SW 1271 (cell line): ENCODE measurements at regions not wholly inside any gene's neighbourhood (a gene's known extent, or its start where the extent isn't known, plus 50 kb on each side); places are given as distances from the start of the nearest gene placed in this dataset.
"Not testable (repeated sequence)": the region's sequence is repeated elsewhere in the genome, so short reads cannot be mapped to it uniquely, and the experiment has no call there.

Experiments used
- DNase-seq, 2 experiments: peaks; one replicate each; lab custom pipeline; 2025; lab: John Stamatoyannopoulos, UW

DNA sequence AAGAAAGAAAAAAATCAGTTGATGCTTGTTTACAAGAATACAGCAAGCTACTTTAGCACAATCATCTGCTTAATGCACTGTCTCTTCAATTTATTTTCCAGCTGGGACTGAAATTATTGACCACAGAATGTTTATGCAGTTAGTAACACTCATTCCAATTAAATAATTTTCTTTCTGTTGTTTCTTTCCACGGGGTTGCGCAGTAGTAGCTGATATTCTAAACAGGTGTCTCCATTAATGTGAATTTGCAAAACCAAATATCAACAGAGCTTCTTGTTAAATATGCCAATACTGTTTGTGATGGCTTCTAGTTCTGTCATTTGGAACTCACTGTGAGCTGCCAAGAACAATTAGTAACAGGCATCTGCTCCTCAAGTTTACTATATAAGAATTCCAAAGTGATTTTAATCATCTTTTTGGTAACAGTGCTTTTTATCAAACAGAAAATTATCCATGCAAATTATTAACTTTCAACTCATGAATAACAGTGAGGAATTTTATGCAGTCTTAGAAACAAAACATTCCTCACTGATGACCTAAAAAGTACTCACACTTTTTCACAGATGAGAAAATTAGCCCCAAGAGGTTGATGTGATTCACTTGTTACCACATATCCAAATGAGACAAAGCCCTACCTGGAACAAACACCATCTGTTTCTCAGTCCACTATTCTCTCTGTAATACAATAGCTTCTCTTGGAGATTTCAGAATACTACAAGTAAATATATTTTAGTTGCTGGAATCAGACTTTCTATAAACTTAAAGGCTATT lies 567.6 kb upstream of the RGMB start:
- no peak for DNase-seq

DNA sequence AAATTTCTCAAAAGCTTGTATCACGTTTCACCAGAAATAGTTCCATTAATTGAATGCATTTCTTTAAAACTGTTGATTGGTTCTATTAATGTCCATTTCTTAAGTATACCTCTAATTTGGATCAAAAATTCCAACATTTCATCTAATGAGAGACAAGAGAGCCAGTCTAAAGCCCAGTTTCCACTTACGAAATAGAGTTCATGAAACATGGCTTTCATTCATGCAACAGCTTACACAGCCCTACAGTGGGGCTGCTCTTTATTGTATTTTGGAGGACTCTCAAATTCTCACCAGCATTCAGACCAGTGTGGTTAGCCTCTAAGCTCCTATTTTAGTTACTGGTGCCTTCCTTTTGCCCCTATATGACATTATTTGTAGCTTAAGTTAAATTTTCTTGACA lies 566.9 kb upstream of the RGMB start:
- no peak for DNase-seq

DNA sequence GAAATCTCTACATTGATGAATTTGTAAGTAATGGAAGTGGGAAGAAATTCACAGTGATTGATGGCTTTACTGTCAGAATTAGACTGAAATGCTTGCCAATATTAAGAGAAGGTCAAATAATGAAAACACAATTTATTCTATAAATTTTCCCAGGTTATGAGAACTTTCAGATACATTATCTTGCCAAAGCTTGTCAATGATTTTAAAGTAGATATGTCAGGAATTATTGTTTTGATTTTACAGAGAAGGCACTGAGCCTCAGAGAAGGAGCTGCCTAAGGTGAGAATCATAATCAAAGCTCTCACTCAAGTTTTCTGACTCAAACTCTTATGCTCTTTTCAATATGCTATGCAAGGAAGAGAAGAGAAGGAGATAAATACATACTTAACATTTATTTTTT lies 564.0 kb upstream of the RGMB start:
- no peak for DNase-seq

DNA sequence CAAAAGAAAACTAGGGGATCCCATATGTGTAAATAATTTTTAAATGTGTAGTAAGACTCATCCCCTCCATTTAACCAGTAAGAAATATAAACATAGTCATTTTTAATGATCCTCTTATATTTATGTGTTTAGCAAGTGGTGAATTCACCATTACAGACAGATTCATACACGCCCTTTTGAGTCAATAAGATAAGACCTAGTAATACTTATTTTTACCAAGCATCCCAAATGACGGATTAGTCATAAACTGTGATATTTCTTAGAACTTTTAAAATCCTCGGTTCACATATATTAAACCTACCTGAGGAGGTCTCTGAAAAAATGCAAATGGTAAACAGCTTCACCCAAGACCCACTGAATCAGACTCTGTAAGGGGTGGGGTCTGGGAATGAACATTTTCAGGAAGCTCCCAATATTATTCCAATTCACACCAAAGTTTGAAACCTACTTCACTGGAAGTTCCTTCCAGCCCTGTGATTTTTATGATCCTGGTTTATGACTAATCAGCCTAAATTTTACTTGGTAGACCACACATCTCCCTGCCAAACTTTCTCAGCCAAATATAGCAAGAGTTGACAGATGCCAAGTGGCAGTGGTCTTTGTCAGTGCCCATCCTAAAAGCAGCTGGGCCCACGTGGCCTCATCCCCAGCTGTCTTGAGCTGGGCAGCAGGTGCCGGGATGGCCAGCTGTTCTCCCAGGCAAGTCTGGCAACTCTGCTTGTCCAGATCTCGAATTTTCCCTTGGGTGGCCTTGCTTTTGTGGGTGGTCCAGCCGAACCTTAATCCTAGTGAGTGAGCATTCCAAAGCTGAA lies 559.0 kb upstream of the RGMB start:
- DNase-seq: no peak

DNA sequence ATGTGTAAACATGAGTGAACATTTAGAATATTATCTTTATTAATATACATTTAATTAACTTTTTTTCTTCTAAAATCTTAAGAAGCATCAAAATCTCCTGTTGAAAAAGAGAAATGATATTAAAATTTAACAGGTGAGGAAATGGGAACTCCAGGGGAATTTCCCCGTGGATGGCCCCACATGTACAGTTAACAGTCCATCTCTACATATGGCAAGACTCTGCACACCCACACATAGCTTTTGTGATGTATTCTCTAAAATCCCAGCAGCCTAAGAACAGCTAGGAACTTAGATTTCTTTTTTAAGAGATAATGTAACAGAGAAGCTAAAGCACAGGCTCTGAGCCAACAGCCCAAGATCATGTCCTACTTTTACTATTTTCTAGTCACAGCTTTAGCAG lies 556.3 kb upstream of the RGMB start:
- no peak for DNase-seq

DNA sequence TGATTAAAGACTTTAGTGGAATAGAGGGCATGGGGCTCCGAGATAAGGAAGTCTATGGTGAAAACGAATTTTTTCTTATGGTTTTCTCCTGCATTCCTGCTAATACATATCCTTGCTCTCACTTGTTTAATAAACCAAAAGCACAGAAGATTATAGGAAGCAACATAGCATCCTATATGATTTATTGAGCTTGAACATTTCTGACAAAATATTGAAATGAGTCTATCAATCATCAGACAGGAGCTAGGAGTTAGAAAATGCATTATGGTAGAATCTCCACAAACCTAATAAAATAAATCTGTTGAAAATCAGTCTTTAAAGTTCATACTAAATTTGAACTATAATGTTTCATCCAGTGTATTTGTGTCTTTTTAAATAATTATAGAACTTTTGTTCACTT lies 554.6 kb upstream of the RGMB start:
- no peak for DNase-seq

DNA sequence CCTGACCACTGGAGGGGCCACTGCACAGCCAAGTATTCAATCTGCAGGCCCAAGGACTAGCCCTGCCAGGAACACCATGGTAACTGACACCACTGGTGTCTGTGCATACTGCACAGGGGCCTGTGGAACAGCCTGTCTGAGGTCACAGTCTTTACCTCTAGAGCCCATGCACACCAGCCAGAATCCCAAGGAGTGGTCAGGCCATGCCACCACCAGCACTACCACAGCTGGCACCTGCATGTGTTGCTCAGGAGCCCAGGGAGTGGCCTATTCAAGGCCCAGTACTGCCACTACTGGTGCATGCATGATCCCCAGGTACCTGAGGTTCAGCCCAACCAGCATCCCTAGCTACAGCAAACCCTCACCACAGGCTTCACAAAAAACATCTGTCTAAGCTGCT lies 546.0 kb upstream of the RGMB start:
- no peak for DNase-seq

DNA sequence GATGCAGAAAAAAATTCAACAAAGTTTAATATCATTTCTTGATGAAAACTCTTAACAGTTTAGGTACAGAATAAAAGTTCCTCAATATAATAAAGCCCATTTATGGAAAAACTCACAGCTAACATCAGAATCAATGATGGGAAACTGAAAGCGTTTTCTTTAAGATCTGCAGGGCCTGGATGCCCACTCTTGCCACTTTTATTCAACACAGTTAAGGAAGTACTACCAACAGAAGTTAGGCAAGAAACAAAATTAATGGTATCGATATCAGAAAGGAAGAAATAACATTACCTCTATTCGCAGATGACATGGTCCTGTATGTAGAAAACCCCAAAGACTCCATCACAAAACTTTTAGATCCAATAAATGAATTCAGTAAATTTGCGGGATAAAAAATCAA lies 542.4 kb upstream of the RGMB start:
- DNase-seq: no peak

DNA sequence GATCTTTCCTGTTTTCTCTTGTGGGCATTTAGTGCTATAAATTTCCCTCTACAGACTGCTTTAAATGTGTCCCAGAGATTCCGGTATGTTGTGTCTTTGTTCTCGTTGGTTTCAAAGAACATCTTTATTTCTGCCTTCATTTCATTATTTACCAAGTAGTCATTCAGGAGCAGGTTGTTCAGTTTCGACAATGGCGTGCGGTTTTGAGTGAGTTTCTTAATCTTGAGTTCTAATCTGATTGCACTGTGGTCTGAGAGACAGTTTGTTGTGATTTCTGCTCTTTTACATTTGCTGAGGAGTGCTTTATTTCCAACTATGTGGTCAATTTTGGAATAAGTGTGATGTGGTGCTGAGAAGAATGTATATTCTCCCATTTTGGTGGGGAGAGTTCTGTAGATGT lies 535.7 kb upstream of the RGMB start:
- DNase-seq: not testable (repeated sequence)

DNA sequence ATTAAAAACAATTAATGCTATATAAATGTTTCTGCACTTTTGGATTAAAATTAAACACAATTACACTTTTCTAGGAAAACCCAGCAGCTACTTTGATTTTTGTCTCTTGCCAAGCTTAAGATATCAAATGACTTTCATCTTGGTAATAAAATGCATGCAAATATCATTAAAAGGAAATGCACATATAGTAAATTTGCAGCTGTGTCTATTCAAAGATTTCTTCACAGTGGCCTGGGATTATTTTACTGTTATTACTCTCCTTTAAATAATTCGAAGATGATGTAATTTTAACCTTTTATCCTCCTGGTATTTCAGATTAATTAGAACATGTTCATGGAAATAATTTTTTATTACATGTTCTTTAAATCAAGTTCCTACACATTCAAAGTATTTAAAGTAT lies 529.5 kb upstream of the RGMB start:
- no peak for DNase-seq

DNA sequence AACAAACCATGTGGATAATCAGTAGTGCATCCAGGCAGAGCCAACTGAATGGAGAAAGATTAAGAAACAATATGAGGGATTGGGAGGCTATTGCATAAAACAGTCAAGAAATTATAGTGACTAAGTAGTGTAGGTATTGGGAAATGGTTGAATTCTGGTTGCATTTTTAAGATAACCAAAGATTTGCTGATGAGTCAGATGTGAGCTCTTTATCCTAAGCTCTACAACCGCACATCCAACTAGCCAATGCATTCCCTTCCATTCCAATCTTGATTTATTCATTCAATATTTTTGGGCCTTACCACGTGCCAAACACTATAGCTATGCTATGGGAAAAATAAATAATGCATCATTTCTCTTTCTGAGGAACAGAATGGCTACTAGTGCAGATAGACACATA lies 524.5 kb upstream of the RGMB start:
- DNase-seq: no peak

DNA sequence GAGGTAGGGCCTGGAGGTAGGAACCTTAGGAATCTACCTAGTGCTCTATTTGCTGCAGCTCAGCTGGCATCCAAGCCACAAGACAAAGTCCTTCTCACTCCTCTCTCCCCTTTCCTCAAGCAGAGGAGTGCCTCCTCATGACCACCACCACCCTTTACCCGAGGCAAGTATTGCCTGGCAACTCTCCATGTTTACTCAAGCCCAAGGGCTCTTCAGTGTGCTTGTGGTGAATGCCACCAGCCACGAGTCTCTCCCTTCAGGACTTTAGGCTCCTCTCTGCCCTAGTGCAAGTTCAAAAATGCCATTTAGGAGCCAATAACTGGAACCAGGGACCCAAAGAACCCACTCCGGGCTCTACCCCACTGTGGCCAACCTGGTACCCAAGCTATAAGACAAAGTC lies 514.5 kb upstream of the RGMB start:
- DNase-seq: no peak

DNA sequence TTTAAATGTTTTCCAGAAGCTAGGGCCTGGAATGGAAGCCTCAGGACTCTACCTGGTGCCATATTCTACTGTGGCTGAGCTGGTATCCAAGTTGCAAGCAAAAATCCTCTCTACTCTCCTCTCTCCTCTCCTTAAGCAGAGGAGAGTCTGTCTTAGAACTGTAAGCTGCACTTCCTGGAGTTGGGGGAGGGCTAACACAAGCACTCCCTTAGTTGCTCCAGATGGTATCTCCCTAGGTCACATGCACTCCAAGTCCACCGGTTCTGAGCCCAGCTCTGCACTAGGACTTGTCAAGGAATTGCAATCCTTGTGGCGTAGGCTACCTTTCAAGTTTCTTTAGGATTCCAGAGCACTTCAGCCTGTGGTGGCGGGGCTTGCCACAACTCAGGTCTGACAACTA lies 513.9 kb upstream of the RGMB start:
- DNase-seq: no peak

DNA sequence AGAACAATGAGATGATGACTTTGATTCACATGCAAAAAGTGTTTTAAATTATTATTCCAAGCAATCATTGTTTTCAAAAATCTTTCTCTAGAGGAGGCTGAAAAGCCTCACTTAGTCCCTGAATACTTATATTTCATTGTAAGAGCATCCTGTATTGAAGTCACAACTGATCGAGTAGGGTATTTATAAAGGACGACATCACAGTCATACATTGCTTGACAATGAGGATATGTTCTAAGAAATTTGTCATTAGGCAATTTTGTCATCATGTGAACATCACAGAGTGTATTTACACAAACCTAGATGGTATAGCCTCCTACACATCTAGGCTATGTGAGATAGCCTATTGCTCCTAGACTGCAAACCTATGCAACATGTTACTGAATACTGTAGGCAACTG lies 510.4 kb upstream of the RGMB start:
- DNase-seq: no peak

DNA sequence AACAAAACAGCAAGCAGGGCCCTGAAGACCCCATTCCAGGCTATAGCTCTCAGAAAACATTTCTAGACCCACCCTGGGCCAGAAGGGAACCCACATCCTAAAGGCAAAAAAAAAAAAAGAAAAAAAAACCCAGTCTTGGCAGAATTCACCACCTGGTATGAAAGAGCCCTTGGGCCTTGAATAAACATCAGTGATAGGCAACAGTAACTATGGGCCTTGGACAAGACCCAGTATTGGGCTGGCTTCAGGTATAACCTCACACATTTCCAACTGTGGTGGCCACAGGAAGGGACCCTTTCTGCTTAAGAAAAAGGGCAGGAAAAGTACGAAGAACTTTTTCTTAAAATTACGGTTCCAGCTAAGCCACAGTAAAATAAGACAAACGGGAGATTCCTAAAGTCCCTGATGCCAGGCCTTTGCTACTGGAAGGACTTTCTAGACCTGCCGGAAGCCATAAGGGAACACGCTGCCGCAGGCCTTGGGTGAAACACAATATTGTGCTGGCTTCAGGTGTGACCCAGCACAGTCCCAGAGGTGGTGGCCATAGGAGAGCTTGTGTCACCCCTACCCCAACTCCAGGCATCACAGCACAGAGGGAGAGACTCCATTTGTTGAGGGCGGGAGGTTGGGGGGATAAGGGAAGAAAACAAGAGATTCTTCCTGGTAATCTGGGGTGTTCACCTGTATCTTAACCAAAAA lies 505.2 kb upstream of the RGMB start:
- DNase-seq: no peak

DNA sequence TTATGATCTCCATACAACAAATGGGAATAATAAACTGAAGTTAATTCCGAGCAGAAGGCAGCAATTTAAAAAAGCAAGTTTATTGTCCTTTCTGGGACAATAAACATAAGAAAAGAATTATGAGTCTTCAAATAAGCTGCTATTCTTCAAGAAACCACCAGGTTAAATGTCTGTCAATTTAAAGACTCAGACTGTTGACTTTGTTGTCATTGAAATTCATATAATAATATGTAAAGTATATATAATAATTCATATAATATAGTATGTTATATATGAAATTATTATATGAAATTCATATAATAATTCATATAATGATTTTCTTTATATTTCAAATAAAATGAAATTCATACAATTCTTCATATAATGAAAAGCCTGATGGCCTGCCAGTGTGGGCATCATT lies 497.5 kb upstream of the RGMB start:
- no peak for DNase-seq

DNA sequence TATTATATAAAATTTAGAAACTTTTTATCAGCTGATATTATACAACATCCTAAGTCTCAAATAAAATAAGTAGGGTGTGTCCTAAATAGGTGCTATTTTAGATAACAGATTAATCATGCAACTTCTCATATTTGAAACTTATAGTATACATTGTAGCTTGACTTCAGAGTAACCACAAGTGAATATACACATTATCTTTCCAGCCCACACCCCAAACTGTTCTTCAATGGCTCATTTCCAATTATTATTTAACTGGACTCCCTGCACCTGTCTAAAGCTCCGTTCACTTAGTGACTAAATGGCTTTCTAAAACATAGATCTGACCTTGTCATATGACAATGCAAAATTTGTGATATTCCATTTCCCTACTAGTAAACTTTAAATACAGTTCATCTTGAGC lies 490.9 kb upstream of the RGMB start:
- DNase-seq: no peak

DNA sequence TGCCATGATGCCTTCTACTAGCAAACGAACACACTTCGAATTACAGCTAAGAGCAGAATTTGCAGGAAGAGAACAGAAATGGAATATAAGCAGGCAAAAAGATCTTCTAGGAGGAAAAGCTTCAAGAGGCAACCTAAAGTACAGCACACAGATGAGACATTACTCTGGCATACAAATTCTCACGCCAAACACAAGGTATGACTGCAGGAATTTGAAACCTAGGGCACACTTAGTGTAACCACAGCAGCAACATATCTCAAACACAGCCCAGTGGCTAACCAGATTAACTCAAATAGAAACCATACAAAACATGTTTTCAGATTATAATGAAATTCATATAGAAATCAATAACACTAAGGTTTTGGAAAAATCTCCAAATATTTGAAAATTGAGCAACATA lies 481.0 kb upstream of the RGMB start:
- DNase-seq: no peak

DNA sequence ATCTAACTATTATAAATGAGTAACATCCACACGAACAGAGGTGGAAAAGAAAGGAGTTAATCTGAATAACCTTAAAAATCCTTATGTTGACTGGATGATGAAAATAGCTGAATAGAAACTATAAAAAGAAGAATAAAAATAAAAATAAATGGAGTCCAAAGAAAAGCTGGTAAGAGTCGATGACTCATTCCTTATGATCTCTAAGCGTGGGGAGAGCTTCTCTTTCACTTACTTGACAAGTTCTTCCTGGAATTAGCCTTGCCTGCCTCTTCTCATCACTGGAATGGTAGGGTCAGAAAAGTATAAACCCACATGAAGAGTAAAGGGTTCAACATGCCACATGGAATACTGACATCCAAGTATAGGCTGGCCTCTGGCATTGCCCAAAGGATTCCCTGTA lies 477.0 kb upstream of the RGMB start:
- no peak for DNase-seq

DNA sequence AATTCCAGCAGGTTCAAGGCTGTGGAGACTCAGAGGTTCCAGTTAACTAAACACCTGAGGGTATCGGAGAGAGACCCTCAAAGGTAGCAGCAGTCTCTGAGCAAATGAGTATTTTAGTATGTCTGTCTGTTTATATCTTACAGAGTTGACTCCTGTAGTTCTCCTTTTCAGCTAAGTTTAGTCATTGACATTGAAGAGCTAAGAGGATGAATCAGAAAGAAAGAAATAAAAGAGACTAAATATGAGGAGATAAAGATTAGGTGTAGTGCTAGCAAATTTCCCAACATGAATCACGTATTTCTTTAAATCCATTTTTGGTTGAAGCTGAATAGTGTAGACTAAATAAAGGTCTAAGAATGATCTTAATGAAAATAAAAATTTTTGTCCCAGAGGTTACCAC lies 474.0 kb upstream of the RGMB start:
- DNase-seq: no peak

DNA sequence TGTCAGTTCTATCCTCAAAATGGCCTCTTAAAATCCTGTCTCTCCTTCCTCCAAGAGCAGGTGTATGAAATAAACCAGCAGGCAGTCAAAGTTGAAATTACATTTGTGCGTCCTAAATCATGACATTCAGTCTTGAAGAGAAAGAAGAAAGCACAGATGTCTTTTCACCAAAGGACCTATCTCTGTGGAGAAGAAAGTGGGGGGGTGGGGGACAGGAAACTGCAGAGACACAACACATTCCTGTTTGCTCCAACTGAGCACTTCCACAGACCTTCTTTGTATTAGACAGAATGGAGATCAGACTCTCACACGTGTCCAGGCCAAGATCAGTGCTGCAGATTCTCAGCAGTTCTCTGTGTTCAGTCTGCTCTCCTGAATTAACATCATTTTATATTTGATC lies 471.9 kb upstream of the RGMB start:
- DNase-seq: no peak

DNA sequence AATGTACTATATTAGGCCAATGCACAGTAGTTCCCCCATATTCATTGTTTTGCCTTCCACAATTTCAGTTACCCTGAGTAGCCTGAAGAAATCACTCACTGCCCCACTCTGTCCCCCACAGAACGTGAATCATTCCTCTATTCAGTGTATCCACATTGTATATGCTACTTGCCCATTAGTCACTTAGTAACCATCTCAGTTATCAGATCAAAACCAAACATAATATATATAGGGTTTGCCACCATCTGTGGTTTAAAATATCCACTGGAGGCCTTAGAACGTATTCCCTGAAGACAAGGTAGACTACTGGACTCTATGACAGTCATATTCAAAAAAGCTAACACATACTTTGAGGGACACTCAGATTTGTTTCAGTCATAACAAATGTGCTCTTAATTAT lies 465.7 kb upstream of the RGMB start:
- peak in 1 of 2 experiments; percentile 62 for DNase-seq

DNA sequence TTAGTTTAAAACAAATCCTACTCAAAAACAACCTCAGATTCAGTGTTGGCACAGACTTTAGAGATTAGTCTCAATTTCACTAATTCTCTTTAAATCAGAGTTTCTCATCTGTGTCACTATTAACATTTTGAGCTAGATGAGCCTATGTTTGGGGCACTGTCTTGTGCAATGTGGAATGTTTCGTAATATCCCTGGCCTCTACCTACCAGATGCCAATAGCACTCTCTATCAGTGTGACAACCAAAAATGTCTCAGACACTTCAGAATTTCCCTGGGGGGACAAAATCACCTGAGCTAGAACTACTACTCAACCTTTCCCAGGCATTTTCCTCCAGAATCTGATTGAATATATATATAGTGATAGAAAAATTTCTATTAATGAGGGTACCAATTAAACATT lies 465.2 kb upstream of the RGMB start:
- no peak for DNase-seq
